Left lung (tissue), 4 donors: ENCODE measurements at regions not wholly inside any gene's neighbourhood (a gene's known extent, or its start where the extent isn't known, plus 50 kb on each side); places are given as distances from the start of the nearest gene placed in this dataset.

Experiments
- ATAC-seq: fragments of 200-7000 bp; cut with Tn5 transposase; one replicate; pipeline ENCODE4 v1.9.1; 2020; ENCODE audit warnings: moderate library complexity
- DNase-seq, 4 donors: peaks; one replicate each; pipeline ENCODE4 v3.0.0-alpha.2; 2013 to 2020
- H3K27ac ChIP-seq, 2 donors: fragments of 200-600 bp; sonication (generic) in 1 of 2; one replicate each; pipeline versions ENCODE4 v1.5.0 to v1.8.0; 2020 to 2021
- H3K27me3 ChIP-seq, 2 donors: fragments of 200-600 bp; sonication (generic) in 1 of 2; one replicate each; pipeline versions ENCODE4 v1.5.0 to v1.8.0; 2020 to 2021
- H3K36me3 ChIP-seq, 2 donors: fragments of 200-600 bp; sonication (generic) in 1 of 2; one replicate each; pipeline versions ENCODE4 v1.5.0 to v1.8.0; 2020 to 2021
- H3K4me1 ChIP-seq, 2 donors: fragments of 200-600 bp; one replicate each; pipeline ENCODE4 v1.8.0; 2021
- H3K4me3 ChIP-seq, 2 donors: fragments of 200-600 bp; sonication (generic) in 1 of 2; one replicate each; pipeline versions ENCODE4 v1.5.0 to v1.8.0; 2020 to 2021; ENCODE audit warnings: mild to moderate bottlenecking in 1 of 2
- H3K9me3 ChIP-seq, 2 donors: fragments of 200-600 bp; sonication (generic) in 1 of 2; one replicate each; pipeline versions ENCODE4 v1.5.0 to v1.8.0; 2020 to 2021
- intact Hi-C, 2 donors: fragments of 100-400 bp; cut with DNase I; formaldehyde crosslinking; loops; one replicate each; pipeline versions ENCODE4 v1.11.2 to v1.14.2; 2022
- TF ChIP-seq, protein P1 (sequence below), 2 donors: fragments of 200-600 bp; sonication (generic) in 1 of 2; IDR thresholded peaks; one replicate each; pipeline versions ENCODE4 v1.5.0 to v1.8.0; 2021; ENCODE audit warnings: antibody characterized with exemption in 2 of 2
- donor health status: DM: no; HTN: yes; CAD: no.
- donor health status: DM: no; HTN: no; CAD: no.

DNA sequence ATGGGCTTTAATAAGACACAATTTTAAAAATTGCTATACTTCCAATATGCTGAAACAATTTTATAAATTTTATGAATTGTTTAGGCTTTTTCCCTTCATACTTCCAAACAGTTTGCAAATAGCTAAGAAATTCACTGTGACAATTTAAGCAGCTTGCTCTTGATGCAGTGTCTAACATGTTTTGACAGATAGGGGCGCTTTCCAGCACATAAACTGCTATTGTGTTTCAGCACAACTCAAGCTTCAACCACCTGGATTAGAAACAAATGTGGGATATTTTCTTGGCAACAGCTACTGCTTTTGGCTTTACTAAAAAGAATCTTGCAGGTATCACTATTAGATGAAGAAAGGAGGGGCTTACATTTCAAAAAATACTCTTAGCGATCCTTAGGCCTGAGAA lies 565.8 kb upstream of the DPPA4 start:
- TF ChIP-seq, protein P1, sequence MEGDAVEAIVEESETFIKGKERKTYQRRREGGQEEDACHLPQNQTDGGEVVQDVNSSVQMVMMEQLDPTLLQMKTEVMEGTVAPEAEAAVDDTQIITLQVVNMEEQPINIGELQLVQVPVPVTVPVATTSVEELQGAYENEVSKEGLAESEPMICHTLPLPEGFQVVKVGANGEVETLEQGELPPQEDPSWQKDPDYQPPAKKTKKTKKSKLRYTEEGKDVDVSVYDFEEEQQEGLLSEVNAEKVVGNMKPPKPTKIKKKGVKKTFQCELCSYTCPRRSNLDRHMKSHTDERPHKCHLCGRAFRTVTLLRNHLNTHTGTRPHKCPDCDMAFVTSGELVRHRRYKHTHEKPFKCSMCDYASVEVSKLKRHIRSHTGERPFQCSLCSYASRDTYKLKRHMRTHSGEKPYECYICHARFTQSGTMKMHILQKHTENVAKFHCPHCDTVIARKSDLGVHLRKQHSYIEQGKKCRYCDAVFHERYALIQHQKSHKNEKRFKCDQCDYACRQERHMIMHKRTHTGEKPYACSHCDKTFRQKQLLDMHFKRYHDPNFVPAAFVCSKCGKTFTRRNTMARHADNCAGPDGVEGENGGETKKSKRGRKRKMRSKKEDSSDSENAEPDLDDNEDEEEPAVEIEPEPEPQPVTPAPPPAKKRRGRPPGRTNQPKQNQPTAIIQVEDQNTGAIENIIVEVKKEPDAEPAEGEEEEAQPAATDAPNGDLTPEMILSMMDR (IDR thresholded peaks at IDR 0.05) = no peak
- Histone ChIP-seq H3K4me3 (no peak overlapping the region), H3K9me3 (peaks cover 0 to 8% of the 10 kb centered on the region in 2 donors), H3K36me3 (no peaks in the 10 kb centered on the region), H3K27me3 (no peaks in the 10 kb centered on the region), H3K4me1 (no peaks in the 10 kb centered on the region), H3K27ac (no peak overlapping the region)
- ATAC-seq (no peak), DNase-seq (no peak)
- intact Hi-C loops = no loop called here

- Histone ChIP-seq H3K4me1 (no peaks in the 10 kb centered on the region), H3K27me3 (no peaks in the 10 kb centered on the region), H3K4me3 (no peak overlapping the region), H3K27ac (no peak overlapping the region), H3K36me3 (no peaks in the 10 kb centered on the region), H3K9me3 (peaks cover 0 to 24% of the 10 kb centered on the region in 2 donors)
- TF ChIP-seq, protein P1 (IDR thresholded peaks at IDR 0.05) = no peak
- ATAC-seq (no peak), DNase-seq (no peak)
- intact Hi-C loops = no loop called here
Observed at GRCh38 chr3:109910772-109911171, 573.4 kb upstream of the DPPA4 start.

- Histone ChIP-seq H3K9me3 (peaks cover 0 to 13% of the 10 kb centered on the region in 2 donors), H3K4me3 (no peak overlapping the region), H3K27ac (no peak overlapping the region), H3K27me3 (no peaks in the 10 kb centered on the region), H3K4me1 (no peaks in the 10 kb centered on the region), H3K36me3 (no peaks in the 10 kb centered on the region)
- intact Hi-C loops = no loop called here
- DNase-seq (no peak), ATAC-seq (no peak)
- TF ChIP-seq, protein P1 (IDR thresholded peaks at IDR 0.05) = no peak
Observed at GRCh38 chr3:109918740-109919139, 581.4 kb upstream of the DPPA4 start.

DNA sequence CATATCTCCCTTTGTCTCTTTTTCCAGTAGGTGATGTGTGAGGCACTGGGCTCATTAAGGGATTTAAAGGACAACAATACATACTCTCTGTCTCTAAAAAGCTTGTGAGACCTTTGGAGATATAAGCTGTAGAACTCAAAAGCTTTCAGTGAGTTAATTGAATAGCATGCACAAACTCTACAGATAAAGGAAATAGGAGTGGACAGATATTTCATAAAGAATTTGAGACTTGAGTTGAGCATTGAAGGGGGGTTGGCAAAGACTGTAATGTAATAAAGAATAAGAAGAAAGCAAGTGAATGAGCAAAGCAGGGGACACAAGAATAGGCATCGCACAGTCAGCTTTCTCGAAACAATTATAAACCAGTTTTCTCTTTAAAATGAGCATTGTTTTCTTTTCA lies 583.4 kb upstream of the DPPA4 start:
- Histone ChIP-seq H3K27me3 (no peaks in the 10 kb centered on the region), H3K27ac (no peak overlapping the region)
- no peak for DNase-seq

GRCh38 chr3:109921509-109921908 lies 584.2 kb upstream of the DPPA4 start:
- no peaks in the 10 kb centered on the region for H3K36me3 ChIP-seq
- intact Hi-C loops = no loop called here
- TF ChIP-seq, protein P1 (IDR thresholded peaks at IDR 0.05) = no peak
- no peaks in the 10 kb centered on the region for H3K4me1 ChIP-seq
- H3K27me3 ChIP-seq = no peaks in the 10 kb centered on the region
- ATAC-seq (no peak), DNase-seq (no peak)
- H3K9me3 ChIP-seq = no peaks in the 10 kb centered on the region
- H3K27ac ChIP-seq = no peak overlapping the region
- H3K4me3 ChIP-seq = no peak overlapping the region

More for the DNA sequence above, 583.4 kb upstream of the DPPA4 start:
- no peaks in the 10 kb centered on the region for H3K4me1 ChIP-seq
- no peak overlapping the region for H3K4me3 ChIP-seq
- TF ChIP-seq, protein P1 (IDR thresholded peaks at IDR 0.05) = no peak
- ATAC-seq = no peak
- no peaks in the 10 kb centered on the region for H3K9me3 ChIP-seq
- intact Hi-C loops = no loop called here
- no peaks in the 10 kb centered on the region for H3K36me3 ChIP-seq
